GM19099 (cell line): ENCODE measurements at regions not wholly inside any gene's neighbourhood (a gene's known extent, or its start where the extent isn't known, plus 50 kb on each side); places are given as distances from the start of the nearest gene placed in this dataset.

Source experiments
- POLR2A ChIP-seq: IDR thresholded peaks from 3 replicates; pipeline ENCODE4 v1.6.1; 2011; ENCODE audit warnings: low read depth; ENCODE audit not compliant: insufficient read length; ENCODE audit errors: extremely low read depth

DNA sequence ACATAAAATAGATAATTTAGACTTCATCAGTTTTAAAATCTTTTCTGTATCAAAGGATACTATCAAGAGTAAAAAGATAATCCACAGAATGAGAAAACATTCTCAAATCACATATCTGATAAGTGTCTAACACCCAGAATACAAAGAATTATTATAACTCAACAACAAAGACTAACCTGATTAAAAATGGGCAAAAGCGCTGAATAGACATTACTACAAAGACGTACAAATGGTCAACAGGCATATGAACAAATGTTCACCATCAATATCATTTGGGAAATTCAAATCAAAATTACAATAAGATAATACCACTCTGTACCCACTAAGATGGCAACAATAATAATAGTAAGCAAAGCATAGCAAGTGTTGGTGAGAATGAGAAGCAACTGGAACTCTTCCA lies 503.8 kb downstream of the CDH26 start:
- no peak for TF ChIP-seq POLR2A

DNA sequence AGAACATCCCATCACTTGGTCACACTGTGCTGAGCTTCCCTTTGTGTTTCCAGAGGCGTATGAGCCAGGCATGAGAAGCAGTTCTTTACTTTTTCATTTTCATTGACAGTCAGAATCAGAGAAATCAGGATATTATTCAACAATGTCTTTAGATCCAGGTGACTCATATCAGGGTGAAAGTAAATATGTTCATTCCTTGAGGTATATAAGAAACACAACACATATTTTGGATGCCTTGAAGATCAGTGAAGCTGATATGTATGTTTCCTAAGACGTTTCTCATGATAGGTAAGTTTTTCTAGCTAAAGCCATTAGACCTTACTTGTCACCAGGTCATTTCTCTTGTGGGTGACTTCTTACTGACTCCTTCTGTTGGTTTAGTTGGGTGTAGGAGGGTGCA lies 505.6 kb downstream of the CDH26 start:
- TF ChIP-seq POLR2A, result no peak

DNA sequence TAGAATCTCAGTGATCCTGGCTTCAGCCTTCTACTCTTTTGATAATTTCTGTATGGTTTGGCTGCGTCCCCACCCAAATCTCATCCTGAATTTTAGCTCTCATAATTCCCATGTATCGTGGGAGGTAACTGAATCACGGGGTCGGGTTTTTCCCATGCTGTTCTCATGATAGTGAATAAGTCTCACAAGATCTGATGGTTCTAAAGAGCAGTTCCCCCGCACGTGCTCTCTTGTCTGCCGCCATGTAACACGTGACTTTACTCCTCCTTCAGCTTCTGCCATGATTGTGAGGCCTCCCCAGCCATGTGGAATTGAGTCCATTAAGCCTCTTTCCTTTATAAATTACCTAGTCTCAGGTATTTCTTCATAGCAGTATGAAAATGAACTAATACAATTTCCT lies 507.2 kb downstream of the CDH26 start:
- TF ChIP-seq POLR2A, result no peak

DNA sequence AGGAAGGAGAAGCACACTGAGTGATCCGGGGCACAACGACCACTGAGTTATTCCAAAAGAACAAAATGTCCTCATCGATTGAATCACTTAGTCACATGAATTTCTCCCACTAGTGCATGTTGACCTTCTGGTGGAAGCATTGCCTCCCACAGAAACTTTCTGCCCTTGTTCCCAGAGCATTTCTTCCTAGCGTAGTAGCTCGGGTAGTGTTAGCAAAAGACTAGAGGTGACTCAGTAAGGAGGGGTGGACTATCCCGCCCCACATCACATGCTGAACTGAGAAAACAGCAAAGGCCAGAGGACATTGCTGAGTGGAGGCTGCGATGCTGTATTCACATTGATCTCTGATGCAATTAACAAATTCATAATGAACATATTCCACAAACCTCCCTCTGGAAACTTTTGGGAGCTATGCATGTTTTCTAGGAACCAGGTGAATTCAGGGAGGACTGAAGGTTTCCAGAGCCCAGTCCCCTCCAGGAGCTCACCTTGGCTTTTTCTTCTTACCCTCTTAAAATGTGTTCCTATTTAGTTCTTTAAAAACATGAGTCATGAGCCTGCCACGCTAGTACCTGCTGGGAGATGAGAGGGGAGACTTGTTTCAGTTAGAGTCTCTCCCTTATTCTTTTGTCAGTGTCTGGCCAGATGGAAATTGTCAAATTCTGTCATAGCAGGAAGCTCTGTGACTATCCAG lies 507.9 kb downstream of the CDH26 start:
- TF ChIP-seq POLR2A, result no peak

DNA sequence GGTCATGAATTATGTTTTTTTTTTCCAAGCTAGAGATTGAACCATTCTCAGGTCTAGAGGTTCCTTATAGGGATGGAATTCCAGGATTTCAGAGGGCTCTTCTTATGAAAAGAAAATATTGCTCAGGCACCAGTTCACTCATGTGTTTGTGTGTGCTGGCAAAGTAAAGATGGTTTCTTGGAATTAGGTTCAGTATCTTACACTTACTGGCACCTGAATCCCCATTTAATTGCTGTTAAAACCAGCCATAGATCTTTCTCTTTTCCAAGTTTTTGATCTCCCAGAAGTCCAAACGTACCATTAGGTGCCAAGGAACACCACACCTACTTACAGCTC lies 508.4 kb downstream of the CDH26 start:
- no peak for TF ChIP-seq POLR2A

DNA sequence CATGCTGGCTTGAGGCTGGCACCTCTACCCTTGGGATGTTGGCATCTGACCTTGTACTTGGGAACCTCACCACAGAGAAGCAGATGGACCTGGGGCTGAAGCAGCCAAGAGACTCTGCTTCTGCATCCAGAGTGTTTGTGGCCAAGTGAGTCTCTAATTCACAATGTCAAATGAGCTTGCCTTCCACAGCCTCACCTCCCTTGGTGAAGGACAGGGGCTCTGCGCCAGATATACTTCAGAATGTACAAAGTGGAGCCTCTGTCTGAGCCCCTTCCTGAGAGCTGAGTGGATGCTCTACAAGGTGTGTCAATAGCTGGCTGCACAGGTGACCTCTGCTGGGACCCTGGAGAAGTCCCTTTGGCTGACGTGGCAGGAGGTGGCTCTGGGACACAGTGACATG lies 508.9 kb downstream of the CDH26 start:
- no peak for TF ChIP-seq POLR2A

DNA sequence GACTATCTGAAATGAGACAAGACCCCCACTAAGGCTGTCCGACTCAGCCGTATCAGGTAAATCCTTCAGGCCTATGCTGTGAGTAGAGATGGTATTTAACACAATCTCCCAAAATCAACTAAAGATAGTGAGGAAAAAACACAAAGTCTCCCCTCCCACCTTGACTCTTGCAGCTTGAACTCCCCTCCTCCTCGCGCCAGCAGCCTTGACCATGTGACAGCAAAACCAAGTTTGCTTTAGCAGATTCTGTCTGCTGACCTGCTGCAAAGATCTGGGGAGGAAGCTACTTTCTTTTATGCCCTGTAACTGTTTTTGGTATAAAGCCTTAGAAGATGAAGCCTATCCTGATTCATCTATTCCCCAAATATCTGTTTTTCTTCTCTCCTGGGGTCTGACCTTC lies 509.5 kb downstream of the CDH26 start:
- TF ChIP-seq POLR2A, result no peak

DNA sequence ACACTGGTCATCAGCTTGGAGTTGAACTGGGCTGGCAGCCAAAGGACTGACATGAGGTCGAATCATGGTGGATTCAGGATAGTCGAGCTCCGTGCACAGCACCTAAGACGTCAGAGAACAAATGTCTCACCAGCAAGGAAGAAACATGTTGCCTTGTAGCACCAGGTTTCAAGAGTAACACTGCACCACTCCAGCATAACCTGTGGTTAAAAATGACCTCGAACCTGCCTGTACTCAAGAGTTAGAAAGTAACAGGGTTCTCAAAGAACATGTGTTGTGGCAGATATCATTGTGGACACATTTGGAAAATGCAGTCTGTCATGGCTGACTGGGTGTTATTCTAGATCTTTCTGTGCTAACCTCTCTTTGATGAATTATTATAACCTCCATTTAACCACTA lies 511.6 kb downstream of the CDH26 start:
- TF ChIP-seq POLR2A, result no peak

DNA sequence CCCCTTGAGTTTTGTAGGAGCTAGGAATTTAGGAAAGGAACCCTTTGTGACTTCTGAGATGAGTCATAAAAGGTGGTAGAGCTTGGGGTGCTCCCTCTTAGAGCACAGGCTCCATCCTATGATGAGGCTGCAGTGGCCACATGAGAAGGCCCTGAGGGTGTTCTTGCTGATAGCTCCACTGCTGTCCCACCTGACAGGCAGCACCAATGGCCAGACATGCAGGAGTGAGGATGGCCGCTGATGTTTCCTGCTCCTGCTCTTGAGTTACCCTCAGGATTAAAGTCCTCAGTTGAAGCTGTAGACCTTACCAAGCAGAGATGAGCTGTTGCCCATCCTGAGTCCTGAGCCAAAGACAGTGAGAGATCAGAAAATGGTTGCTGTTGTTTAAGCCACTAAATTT lies 512.1 kb downstream of the CDH26 start:
- TF ChIP-seq POLR2A, result no peak

DNA sequence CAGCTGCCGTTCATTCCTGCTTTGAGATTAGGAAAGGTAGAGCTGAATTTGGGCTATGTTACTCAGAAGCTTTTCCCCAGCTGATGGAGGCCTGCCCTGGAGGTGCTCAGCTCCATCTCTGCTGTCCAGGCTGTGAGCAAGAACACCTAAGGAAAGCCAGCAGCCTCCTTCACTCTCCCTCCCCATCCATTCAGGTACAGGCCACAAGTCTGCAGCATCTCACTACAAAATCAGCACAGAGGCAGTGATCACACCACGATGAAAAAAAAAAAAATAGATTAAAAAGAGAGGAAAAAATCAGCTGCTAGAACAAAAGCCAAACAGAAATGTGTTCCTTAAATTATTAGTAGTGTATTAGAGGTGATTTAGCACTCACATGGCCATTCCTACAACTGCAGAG lies 515.0 kb downstream of the CDH26 start:
- no peak for TF ChIP-seq POLR2A

DNA sequence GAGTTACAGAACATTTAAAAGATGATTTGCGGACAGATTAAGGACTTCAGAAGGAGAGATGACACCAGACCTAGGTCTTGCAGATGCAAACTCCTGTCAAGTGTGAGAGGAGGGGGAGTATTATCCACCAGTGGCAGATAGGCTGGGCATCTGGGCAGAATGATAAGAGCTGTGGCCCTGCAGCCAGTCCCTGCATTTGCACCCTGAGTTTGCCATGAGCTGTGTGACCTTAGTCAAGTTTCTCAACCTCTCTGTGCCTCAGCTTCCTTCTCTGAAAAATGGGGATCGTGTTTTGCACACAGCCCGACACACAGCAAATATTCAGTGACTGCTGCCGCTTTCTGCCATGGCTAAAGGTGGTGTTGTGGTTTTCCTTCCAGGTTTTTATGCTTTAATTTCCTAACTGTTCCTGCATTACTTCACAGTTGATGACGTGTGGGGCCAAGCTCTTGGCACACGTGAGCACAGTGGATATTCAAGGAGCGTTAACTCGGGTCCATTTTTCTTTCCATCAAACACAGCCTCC lies 516.2 kb downstream of the CDH26 start:
- no peak for TF ChIP-seq POLR2A

DNA sequence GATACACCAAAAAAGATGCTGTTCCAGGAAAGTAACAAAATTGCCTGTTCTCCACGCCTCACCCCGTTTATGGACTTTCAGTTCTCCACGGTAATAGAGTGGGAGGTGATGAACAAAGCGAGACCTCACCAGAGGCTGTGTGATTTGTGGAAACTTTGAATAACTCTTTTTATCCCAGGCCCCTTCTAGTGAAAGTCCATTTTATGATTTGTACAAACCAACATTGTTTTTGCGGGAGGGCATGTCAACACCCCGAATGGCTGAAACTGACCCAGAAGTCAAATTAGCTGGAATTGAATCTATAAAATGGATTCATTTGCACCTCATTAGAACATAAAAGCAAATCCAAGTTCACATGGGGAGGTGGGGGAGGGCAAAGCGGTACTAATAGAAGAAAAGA lies 517.8 kb downstream of the CDH26 start:
- no peak for TF ChIP-seq POLR2A

DNA sequence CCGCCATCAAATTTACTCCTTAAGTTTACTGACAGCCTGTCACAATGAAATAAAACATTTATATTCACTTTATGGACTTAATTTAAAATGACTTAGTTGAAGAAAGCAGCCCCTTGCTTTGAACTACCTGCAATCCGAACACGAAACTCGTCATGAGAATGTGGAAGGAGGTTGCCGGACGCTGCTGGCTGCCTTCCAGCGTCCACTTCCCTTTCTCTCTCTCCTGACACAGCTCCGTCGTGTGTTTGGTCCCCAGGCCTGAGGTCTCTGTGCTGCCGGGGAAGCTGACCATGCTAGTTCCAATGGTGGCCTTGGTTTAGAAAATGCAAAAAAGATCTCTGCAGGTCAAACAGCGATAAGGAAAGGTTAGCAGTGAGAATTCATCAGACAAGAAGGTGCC lies 519.7 kb downstream of the CDH26 start:
- TF ChIP-seq POLR2A, result no peak

DNA sequence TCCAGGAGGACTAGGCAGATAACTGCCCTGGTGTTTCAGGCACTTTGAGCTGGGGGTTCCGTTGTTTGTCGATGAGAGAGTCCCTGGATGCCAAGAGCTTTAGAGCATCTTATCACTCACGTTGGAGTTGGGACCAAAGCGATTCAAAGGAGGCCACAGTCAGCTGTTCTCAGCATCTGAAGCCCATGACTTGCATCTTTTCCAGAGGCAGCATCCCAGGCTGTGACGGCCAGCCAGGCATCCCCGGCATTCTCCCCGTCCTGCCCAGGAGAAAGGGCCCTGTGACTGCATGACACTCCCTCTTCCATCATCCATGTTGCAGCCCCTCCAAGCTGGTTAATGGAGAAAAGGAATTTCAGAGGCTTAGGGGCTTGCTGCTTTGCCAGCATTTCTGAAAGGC lies 520.3 kb downstream of the CDH26 start:
- no peak for TF ChIP-seq POLR2A

DNA sequence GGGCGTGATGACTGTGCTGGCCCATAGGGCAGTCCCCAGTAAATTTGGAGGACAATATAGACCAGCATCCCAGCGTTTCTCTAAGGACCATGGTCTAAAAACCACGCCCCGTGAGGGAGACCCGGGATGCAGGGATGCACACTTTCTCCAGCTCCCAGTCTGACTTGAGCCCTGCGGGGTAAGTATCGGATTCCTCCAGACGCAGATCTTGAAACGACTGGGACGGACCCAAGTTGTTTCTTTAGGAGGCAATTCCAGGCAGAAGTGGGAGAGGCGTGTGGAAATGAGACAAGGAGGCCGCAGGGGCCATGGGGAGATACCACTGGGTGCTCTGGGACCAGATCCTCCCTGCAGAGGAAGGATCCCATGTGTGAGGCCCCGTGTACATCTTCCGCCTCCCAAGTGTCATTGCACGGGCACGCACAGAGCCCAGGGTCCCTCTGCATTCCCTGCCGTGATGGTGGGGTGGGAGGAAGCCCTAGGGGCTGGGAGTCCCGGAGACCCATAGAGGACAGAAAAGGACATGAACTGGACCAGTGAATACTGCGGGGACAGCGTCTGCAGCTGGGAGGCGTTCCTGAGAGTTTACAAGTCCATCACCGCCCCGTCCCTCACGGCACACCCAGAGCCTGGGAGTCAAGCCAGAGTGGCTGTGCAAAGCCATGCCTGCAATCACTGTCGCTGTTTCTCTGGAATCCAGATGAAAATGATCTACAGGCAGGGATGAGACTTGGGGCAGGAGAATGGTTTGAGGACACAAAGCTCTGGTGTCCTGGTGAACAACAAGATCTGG lies 522.9 kb downstream of the CDH26 start:
- TF ChIP-seq POLR2A, result no peak

DNA sequence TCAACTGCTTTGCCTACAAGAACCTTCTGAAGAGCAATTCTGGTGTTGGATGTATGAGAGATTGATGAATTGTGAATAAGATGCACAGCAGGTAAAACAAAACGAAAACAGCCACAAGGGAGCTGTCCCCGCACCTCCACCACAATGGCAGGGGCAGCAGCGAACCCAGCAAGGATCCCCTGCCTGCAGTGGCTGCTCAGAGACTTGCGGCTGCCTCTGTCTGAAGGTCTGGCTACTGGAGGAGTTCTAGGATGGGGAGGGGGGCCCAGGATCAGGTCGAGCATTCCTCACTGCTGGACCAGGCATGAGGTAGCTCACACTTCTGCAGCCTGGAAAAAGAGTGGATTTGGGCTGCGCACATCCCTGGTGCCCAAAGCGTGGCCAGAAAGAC lies 523.5 kb downstream of the CDH26 start:
- TF ChIP-seq POLR2A, result no peak
